ENCODE measurements at regions not wholly inside any gene's neighbourhood (a gene's known extent, or its start where the extent isn't known, plus 50 kb on each side); places are given as distances from the start of the nearest gene placed in this dataset.
A peak's percentile ranks its signal among the peaks of the same experiment; 100 is the strongest.

DNA sequence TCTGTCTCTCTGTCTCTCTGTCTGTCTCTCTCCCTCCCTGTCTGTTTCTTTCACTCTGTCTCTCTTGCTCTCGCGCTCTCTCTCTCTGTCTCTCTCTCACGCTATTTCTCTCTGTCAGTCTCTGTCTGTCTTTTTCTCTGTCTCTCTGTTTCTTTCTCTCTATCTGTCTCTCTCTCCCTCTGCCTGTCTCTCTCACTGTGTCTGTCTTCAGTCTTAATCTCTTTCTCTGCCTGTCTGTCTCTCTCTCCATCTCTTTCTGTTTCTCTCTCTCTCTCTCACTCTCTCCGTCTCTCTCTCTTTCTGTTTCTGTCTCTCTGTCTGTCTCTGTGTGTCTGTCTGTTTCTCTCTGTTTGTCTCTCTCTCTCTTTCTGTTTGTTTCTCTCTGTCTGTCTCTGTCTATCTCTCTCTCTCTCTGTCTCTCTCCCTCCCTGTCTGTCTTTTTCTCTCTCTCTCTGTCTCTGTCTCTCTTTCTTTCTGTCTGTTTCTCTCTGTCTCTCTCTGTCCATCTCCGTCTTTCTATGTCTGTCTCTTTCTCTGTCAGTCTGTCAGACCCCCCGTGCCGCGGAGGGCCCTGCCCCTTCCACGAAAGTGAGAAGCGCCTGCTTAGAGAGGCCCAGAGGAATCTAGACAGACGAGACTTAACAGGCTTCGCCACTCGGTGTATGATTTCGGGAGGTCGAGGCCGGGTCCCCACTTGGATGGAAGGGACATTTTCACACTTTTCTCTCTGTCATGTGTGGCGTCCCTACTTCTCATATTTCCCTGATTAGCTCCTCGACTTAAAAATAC lies 346.3 kb upstream of the DEFB115 start:
- Histone ChIP-seq H3F3A (replicated peaks; ENCODE audit: low read depth) (no peaks in the 10 kb centered on the region), H3K9me2 (ENCODE audit: insufficient read depth) (no peaks in the 10 kb centered on the region), H3K4me2 (peak overlapping the region; percentile 62), H3K79me2 (replicated peaks; ENCODE audit: insufficient read depth) (no peaks in the 10 kb centered on the region), H3K27me3 (ENCODE audit: insufficient read depth) (peaks cover 47% of the 10 kb centered on the region), H3K4me1 (ENCODE audit: insufficient read depth) (peaks cover 26% of the 10 kb centered on the region), H3K4me3 (peak overlapping the region; percentile 43; the same call in 1 of the 2 replicates), H4K20me1 (replicated peaks; ENCODE audit: insufficient read depth) (no peaks in the 10 kb centered on the region), H2AFZ (no peak overlapping the region), H3K36me3 (ENCODE audit: insufficient read depth) (no peaks in the 10 kb centered on the region), H3K27ac (ENCODE audit: low read depth) (no peak overlapping the region)
- no peak overlapping the region for H3K27ac Mint-ChIP-seq
- ATAC-seq (no peak), DNase-seq (ENCODE audit: low spot score) (no peak)
- H3K27me3 Mint-ChIP-seq (ENCODE audit: insufficient read depth, low read depth, poor library complexity): peaks cover 26% of the 10 kb centered on the region
- H3K4me1 Mint-ChIP-seq: peaks cover 33% of the 10 kb centered on the region
- H3K36me3 Mint-ChIP-seq (ENCODE audit: low read depth): peaks cover 42% of the 10 kb centered on the region
- H3K9me3 Mint-ChIP-seq: peaks cover 62% of the 10 kb centered on the region
- TF ChIP-seq ZNF114 (CRISPR knock-in tag; IDR thresholded peaks at IDR 0.05) (no peak), NANOG (IDR thresholded peaks at IDR 0.05; ENCODE audit: borderline replicate concordance) (no peak), JUNB (IDR thresholded peaks at IDR 0.05; ENCODE audit: unreplicated experiment) (no peak), ZNF331 (CRISPR knock-in tag; IDR thresholded peaks at IDR 0.05; ENCODE audit: low read depth) (no peak), EZH2phosphoT487 (IDR thresholded peaks at IDR 0.05; ENCODE audit: unreplicated experiment) (no peak), POLR2AphosphoS5 (IDR thresholded peaks at IDR 0.05; ENCODE audit: low read depth) (no peak), STAT1 (IDR thresholded peaks at IDR 0.05; ENCODE audit: unreplicated experiment) (no peak), EZH2 (IDR thresholded peaks at IDR 0.05; ENCODE audit: low read depth, unreplicated experiment) (no peak)
- TF ChIP-seq, protein P1, sequence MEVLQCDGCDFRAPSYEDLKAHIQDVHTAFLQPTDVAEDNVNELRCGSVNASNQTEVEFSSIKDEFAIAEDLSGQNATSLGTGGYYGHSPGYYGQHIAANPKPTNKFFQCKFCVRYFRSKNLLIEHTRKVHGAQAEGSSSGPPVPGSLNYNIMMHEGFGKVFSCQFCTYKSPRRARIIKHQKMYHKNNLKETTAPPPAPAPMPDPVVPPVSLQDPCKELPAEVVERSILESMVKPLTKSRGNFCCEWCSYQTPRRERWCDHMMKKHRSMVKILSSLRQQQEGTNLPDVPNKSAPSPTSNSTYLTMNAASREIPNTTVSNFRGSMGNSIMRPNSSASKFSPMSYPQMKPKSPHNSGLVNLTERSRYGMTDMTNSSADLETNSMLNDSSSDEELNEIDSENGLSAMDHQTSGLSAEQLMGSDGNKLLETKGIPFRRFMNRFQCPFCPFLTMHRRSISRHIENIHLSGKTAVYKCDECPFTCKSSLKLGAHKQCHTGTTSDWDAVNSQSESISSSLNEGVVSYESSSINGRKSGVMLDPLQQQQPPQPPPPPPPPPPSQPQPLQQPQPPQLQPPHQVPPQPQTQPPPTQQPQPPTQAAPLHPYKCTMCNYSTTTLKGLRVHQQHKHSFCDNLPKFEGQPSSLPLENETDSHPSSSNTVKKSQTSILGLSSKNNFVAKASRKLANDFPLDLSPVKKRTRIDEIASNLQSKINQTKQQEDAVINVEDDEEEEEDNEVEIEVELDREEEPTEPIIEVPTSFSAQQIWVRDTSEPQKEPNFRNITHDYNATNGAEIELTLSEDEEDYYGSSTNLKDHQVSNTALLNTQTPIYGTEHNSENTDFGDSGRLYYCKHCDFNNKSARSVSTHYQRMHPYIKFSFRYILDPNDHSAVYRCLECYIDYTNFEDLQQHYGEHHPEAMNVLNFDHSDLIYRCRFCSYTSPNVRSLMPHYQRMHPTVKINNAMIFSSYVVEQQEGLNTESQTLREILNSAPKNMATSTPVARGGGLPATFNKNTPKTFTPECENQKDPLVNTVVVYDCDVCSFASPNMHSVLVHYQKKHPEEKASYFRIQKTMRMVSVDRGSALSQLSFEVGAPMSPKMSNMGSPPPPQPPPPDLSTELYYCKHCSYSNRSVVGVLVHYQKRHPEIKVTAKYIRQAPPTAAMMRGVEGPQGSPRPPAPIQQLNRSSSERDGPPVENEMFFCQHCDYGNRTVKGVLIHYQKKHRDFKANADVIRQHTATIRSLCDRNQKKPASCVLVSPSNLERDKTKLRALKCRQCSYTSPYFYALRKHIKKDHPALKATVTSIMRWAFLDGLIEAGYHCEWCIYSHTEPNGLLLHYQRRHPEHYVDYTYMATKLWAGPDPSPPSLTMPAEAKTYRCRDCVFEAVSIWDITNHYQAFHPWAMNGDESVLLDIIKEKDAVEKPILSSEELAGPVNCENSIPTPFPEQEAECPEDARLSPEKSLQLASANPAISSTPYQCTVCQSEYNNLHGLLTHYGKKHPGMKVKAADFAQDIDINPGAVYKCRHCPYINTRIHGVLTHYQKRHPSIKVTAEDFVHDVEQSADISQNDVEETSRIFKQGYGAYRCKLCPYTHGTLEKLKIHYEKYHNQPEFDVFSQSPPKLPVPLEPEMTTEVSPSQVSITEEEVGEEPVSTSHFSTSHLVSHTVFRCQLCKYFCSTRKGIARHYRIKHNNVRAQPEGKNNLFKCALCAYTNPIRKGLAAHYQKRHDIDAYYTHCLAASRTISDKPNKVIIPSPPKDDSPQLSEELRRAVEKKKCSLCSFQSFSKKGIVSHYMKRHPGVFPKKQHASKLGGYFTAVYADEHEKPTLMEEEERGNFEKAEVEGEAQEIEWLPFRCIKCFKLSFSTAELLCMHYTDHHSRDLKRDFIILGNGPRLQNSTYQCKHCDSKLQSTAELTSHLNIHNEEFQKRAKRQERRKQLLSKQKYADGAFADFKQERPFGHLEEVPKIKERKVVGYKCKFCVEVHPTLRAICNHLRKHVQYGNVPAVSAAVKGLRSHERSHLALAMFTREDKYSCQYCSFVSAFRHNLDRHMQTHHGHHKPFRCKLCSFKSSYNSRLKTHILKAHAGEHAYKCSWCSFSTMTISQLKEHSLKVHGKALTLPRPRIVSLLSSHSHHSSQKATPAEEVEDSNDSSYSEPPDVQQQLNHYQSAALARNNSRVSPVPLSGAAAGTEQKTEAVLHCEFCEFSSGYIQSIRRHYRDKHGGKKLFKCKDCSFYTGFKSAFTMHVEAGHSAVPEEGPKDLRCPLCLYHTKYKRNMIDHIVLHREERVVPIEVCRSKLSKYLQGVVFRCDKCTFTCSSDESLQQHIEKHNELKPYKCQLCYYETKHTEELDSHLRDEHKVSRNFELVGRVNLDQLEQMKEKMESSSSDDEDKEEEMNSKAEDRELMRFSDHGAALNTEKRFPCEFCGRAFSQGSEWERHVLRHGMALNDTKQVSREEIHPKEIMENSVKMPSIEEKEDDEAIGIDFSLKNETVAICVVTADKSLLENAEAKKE (CRISPR knock-in tag; IDR thresholded peaks at IDR 0.05): no peak
- TF ChIP-seq, protein P2, sequence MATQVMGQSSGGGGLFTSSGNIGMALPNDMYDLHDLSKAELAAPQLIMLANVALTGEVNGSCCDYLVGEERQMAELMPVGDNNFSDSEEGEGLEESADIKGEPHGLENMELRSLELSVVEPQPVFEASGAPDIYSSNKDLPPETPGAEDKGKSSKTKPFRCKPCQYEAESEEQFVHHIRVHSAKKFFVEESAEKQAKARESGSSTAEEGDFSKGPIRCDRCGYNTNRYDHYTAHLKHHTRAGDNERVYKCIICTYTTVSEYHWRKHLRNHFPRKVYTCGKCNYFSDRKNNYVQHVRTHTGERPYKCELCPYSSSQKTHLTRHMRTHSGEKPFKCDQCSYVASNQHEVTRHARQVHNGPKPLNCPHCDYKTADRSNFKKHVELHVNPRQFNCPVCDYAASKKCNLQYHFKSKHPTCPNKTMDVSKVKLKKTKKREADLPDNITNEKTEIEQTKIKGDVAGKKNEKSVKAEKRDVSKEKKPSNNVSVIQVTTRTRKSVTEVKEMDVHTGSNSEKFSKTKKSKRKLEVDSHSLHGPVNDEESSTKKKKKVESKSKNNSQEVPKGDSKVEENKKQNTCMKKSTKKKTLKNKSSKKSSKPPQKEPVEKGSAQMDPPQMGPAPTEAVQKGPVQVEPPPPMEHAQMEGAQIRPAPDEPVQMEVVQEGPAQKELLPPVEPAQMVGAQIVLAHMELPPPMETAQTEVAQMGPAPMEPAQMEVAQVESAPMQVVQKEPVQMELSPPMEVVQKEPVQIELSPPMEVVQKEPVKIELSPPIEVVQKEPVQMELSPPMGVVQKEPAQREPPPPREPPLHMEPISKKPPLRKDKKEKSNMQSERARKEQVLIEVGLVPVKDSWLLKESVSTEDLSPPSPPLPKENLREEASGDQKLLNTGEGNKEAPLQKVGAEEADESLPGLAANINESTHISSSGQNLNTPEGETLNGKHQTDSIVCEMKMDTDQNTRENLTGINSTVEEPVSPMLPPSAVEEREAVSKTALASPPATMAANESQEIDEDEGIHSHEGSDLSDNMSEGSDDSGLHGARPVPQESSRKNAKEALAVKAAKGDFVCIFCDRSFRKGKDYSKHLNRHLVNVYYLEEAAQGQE (IDR thresholded peaks at IDR 0.05; ENCODE audit: unreplicated experiment): no peak
- TF ChIP-seq, protein P3, sequence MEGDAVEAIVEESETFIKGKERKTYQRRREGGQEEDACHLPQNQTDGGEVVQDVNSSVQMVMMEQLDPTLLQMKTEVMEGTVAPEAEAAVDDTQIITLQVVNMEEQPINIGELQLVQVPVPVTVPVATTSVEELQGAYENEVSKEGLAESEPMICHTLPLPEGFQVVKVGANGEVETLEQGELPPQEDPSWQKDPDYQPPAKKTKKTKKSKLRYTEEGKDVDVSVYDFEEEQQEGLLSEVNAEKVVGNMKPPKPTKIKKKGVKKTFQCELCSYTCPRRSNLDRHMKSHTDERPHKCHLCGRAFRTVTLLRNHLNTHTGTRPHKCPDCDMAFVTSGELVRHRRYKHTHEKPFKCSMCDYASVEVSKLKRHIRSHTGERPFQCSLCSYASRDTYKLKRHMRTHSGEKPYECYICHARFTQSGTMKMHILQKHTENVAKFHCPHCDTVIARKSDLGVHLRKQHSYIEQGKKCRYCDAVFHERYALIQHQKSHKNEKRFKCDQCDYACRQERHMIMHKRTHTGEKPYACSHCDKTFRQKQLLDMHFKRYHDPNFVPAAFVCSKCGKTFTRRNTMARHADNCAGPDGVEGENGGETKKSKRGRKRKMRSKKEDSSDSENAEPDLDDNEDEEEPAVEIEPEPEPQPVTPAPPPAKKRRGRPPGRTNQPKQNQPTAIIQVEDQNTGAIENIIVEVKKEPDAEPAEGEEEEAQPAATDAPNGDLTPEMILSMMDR (conservative IDR thresholded peaks at IDR 0.05; ENCODE audit: low read depth in 2 of 2): no peak
- H3K4me3 Mint-ChIP-seq: peak overlapping the region; percentile 46; the same call in 2 of the 3 replicates
